OCI-LY1 (cell line): ENCODE measurements at regions not wholly inside any gene's neighbourhood (a gene's known extent, or its start where the extent isn't known, plus 50 kb on each side); places are given as distances from the start of the nearest gene placed in this dataset.

Source experiments
- H2AFZ ChIP-seq: fragments of 200-600 bp; sonication (generic), shearing (Covaris generic); 2 replicates; pipeline ENCODE4 v1.6.0; 2014; ENCODE audit warnings: antibody characterized with exemption, mild to moderate bottlenecking, low read length
- H3F3A ChIP-seq: fragments of 200-600 bp; sonication (generic), shearing (Covaris generic); 2 replicates; pipeline ENCODE4 v1.6.0; 2014; ENCODE audit warnings: mild to moderate bottlenecking, antibody characterized with exemption, low read length, moderate library complexity; ENCODE audit not compliant: insufficient read depth
- H3K27ac ChIP-seq: fragments of 200-600 bp; sonication (generic); 2 replicates; pipeline ENCODE4 v1.5.1; 2014; ENCODE audit warnings: low read length, mixed run types, mild to moderate bottlenecking, low read depth; ENCODE audit not compliant: poor library complexity, severe bottlenecking
- H3K27me3 ChIP-seq: fragments of 200-600 bp; sonication (generic); 2 replicates; pipeline ENCODE4 v1.6.0; 2014; ENCODE audit warnings: antibody characterized with exemption, mild to moderate bottlenecking, low read length, moderate library complexity; ENCODE audit not compliant: insufficient read depth
- H3K36me3 ChIP-seq: fragments of 200-600 bp; sonication (generic); 2 replicates; pipeline ENCODE4 v1.6.1; 2014; ENCODE audit warnings: mild to moderate bottlenecking, antibody characterized with exemption, low read length, moderate library complexity, mixed read lengths; ENCODE audit not compliant: insufficient read depth
- H3K4me1 ChIP-seq: fragments of 200-600 bp; sonication (generic); 2 replicates; pipeline ENCODE4 v1.5.1; 2014; ENCODE audit warnings: mild to moderate bottlenecking, low read length, moderate library complexity; ENCODE audit not compliant: insufficient read depth, severe bottlenecking
- H3K4me2 ChIP-seq: fragments of 200-600 bp; sonication (generic), shearing (Covaris generic); 2 replicates; pipeline ENCODE4 v1.6.1; 2014; ENCODE audit warnings: low read length
- H3K4me3 ChIP-seq: fragments of 200-600 bp; sonication (generic); 2 replicates; pipeline ENCODE4 v1.5.1; 2014; ENCODE audit warnings: low read length, low read depth, mild to moderate bottlenecking, mixed read lengths; ENCODE audit not compliant: poor library complexity, severe bottlenecking
- H3K79me2 ChIP-seq: fragments of 200-600 bp; shearing (Covaris generic); 2 replicates; pipeline ENCODE4 v1.6.1; 2016; ENCODE audit warnings: mixed run types, low read length, mixed read lengths; ENCODE audit not compliant: insufficient read depth
- H3K9ac ChIP-seq: fragments of 200-600 bp; sonication (generic), shearing (Covaris generic); 2 replicates; pipeline ENCODE4 v1.6.1; 2014; ENCODE audit warnings: mild to moderate bottlenecking, low read length, mixed read lengths
- H3K9me2 ChIP-seq: fragments of 200-600 bp; sonication (generic), shearing (Covaris generic); 2 replicates; pipeline ENCODE4 v1.6.1; 2014; ENCODE audit warnings: low read depth, mild to moderate bottlenecking, low read length, mixed read lengths
- H3K9me3 ChIP-seq: fragments of 200-600 bp; shearing (Covaris generic); 2 replicates; pipeline ENCODE4 v1.6.1; 2014; ENCODE audit warnings: low read length, mixed read lengths
- H4K20me1 ChIP-seq: fragments of 200-600 bp; sonication (generic), shearing (Covaris generic); 2 replicates; pipeline ENCODE4 v1.6.0; 2016; ENCODE audit warnings: mild to moderate bottlenecking, low read length; ENCODE audit not compliant: insufficient read depth
- EZH2 ChIP-seq: fragments of 200-600 bp; sonication (generic), shearing (Covaris generic); IDR thresholded peaks from 2 replicates; pipeline ENCODE4 v1.8.0; 2017; ENCODE audit warnings: borderline replicate concordance, mixed run types, mild to moderate bottlenecking, antibody characterized with exemption, low read length, moderate library complexity, mixed read lengths
- TF ChIP-seq, protein P1 (sequence below): fragments of 200-600 bp; sonication (generic), shearing (Covaris generic); IDR thresholded peaks from 2 replicates; pipeline ENCODE4 v1.5.1; 2017; ENCODE audit warnings: mild to moderate bottlenecking, antibody characterized with exemption, low read length, moderate library complexity, mixed read lengths

DNA sequence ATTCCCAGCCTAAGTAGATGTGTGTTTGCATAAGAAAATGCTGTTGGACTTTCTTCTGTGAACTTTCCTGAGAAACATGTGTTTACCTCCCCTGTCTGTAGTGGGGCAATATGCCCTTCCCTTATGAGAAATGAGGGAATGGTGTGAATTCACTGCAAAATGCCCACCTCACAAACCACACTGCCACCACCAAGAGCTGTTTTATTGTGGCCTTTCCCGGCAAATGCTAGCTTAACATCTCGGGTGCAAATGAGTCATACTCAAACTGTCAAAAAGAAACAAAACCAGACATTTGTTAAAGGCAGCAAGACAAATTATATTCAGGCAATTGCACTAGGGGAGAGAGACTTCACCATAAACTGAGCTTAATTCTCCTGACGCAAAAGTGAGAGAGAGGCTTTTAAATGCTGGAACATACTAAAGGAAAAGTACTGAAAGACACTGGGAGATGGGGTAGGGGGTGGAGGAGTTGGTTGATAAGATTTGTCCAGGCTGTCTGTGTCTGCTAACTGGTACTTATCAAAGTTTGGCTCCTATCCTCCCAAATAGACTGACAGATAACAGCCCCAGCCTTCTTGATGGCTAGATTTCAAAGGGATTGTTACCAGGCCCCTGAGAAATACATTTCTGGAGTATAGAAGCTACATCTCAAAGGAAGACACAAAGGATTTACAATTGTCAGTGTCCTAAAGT is 70.9 kb upstream of the OR5AK2 start:
- H4K20me1 ChIP-seq = no peaks in the 10 kb centered on the region
- no peaks in the 10 kb centered on the region for H3K9me2 ChIP-seq
- H3F3A ChIP-seq = no peaks in the 10 kb centered on the region
- no peaks in the 10 kb centered on the region for H3K9me3 ChIP-seq
- no peaks in the 10 kb centered on the region for H3K27me3 ChIP-seq
- H3K9ac ChIP-seq = no peak overlapping the region
- TF ChIP-seq, protein P1, sequence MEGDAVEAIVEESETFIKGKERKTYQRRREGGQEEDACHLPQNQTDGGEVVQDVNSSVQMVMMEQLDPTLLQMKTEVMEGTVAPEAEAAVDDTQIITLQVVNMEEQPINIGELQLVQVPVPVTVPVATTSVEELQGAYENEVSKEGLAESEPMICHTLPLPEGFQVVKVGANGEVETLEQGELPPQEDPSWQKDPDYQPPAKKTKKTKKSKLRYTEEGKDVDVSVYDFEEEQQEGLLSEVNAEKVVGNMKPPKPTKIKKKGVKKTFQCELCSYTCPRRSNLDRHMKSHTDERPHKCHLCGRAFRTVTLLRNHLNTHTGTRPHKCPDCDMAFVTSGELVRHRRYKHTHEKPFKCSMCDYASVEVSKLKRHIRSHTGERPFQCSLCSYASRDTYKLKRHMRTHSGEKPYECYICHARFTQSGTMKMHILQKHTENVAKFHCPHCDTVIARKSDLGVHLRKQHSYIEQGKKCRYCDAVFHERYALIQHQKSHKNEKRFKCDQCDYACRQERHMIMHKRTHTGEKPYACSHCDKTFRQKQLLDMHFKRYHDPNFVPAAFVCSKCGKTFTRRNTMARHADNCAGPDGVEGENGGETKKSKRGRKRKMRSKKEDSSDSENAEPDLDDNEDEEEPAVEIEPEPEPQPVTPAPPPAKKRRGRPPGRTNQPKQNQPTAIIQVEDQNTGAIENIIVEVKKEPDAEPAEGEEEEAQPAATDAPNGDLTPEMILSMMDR = no peak
- no peak for TF ChIP-seq EZH2
- no peaks in the 10 kb centered on the region for H3K4me1 ChIP-seq
- no peaks in the 10 kb centered on the region for H3K36me3 ChIP-seq
- no peak overlapping the region for H3K4me2 ChIP-seq
- no peak overlapping the region for H3K4me3 ChIP-seq
- no peak overlapping the region for H2AFZ ChIP-seq
- H3K79me2 ChIP-seq = no peaks in the 10 kb centered on the region
- no peak overlapping the region for H3K27ac ChIP-seq

DNA sequence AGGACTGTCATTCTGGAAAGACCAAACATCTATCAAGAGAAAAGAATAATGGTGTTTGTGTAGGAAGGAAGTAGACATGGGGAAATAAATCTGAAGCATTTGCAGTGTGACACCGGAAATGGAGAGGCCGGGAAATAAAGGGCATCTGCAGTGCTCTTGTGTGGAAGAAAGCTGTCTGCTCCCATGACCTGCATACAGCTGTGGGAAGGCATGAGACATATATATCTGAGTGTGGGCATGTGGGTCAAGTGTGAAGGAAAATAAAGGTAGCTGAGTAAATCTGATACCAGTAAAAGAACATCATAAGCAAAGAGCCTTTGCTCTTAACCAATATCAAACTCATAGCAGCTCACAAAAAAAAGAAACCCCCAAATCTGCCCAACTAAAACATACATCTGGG is 72.1 kb upstream of the OR5AK2 start:
- Histone ChIP-seq H3K27me3 (no peaks in the 10 kb centered on the region), H3K27ac (no peak overlapping the region), H3K4me2 (no peak overlapping the region), H3K9me2 (no peaks in the 10 kb centered on the region), H3K4me1 (no peaks in the 10 kb centered on the region), H3K79me2 (no peaks in the 10 kb centered on the region), H3K4me3 (no peak overlapping the region), H3K9me3 (no peaks in the 10 kb centered on the region), H3F3A (no peaks in the 10 kb centered on the region), H2AFZ (no peak overlapping the region), H3K9ac (no peak overlapping the region), H4K20me1 (no peaks in the 10 kb centered on the region), H3K36me3 (no peaks in the 10 kb centered on the region)
- TF ChIP-seq, protein P1 = no peak
- TF ChIP-seq EZH2 = no peak

- no peak overlapping the region for H3K4me2 ChIP-seq
- H3K9me2 ChIP-seq = no peaks in the 10 kb centered on the region
- no peaks in the 10 kb centered on the region for H3F3A ChIP-seq
- no peaks in the 10 kb centered on the region for H3K4me1 ChIP-seq
- H4K20me1 ChIP-seq = no peaks in the 10 kb centered on the region
- H3K4me3 ChIP-seq = no peak overlapping the region
- no peaks in the 10 kb centered on the region for H3K36me3 ChIP-seq
- H2AFZ ChIP-seq = no peak overlapping the region
- no peaks in the 10 kb centered on the region for H3K9me3 ChIP-seq
- H3K27ac ChIP-seq = no peak overlapping the region
- TF ChIP-seq EZH2 = no peak
- TF ChIP-seq, protein P1 = no peak
- no peaks in the 10 kb centered on the region for H3K79me2 ChIP-seq
- no peak overlapping the region for H3K9ac ChIP-seq
- H3K27me3 ChIP-seq = no peaks in the 10 kb centered on the region
Measured at GRCh38 chr11:56916162-56916561, 72.6 kb upstream of the OR5AK2 start.
